H9 (cell line): ENCODE measurements at regions not wholly inside any gene's neighbourhood (a gene's known extent, or its start where the extent isn't known, plus 50 kb on each side); places are given as distances from the start of the nearest gene placed in this dataset.
"Not testable (repeated sequence)": the region's sequence is repeated elsewhere in the genome, so short reads cannot be mapped to it uniquely, and the experiment has no call there.

Experiments
- DNase-seq: peaks from one replicate; pipeline ENCODE4 v3.0.0-alpha.2; 2017
- H2AFZ ChIP-seq: one replicate; pipeline ENCODE4 v1.6.1; 2013; ENCODE audit warnings: mild to moderate bottlenecking, low read length, control low read depth, moderate library complexity
- H2AK5ac ChIP-seq: 2 replicates; pipeline ENCODE4 v1.6.1; 2013; ENCODE audit warnings: low read length, control low read depth, mixed read lengths; ENCODE audit not compliant: insufficient read length
- H2BK120ac ChIP-seq: one replicate; pipeline ENCODE4 v1.6.1; 2013; ENCODE audit warnings: low read depth, mild to moderate bottlenecking, low read length, control low read depth, inconsistent platforms; ENCODE audit not compliant: poor library complexity, severe bottlenecking
- H2BK12ac ChIP-seq: 2 replicates; pipeline ENCODE4 v1.6.1; 2013; ENCODE audit warnings: low read length, control low read depth, mixed read lengths, low read depth; ENCODE audit not compliant: insufficient read length
- H2BK15ac ChIP-seq: 2 replicates; pipeline ENCODE4 v1.6.1; 2013; ENCODE audit warnings: low read depth, low read length, control low read depth
- H2BK20ac ChIP-seq: one replicate; pipeline ENCODE4 v1.6.1; 2013; ENCODE audit warnings: low read depth, mild to moderate bottlenecking, low read length, control low read depth, inconsistent platforms; ENCODE audit not compliant: poor library complexity, severe bottlenecking
- H2BK5ac ChIP-seq: 2 replicates; pipeline ENCODE4 v1.6.1; 2013; ENCODE audit warnings: low read length, control low read depth, mixed read lengths; ENCODE audit not compliant: insufficient read length
- H3K14ac ChIP-seq: 2 replicates; pipeline ENCODE4 v1.6.1; 2013; ENCODE audit warnings: low read length, control low read depth; ENCODE audit not compliant: insufficient read depth
- H3K18ac ChIP-seq: 2 replicates; pipeline ENCODE4 v1.6.1; 2013; ENCODE audit warnings: low read depth, mild to moderate bottlenecking, mixed read lengths, low read length, control low read depth; ENCODE audit not compliant: insufficient read length
- H3K23ac ChIP-seq: 2 replicates; pipeline ENCODE4 v1.6.1; 2013; ENCODE audit warnings: low read length, control low read depth, mixed read lengths, low read depth; ENCODE audit not compliant: insufficient read length
- H3K23me2 ChIP-seq: 2 replicates; pipeline ENCODE4 v1.6.1; 2013; ENCODE audit warnings: low read depth, mild to moderate bottlenecking, mixed read lengths, low read length, control low read depth; ENCODE audit not compliant: insufficient read length, poor library complexity, severe bottlenecking
- H3K27ac ChIP-seq: 2 replicates; pipeline ENCODE4 v1.5.1; 2013; ENCODE audit warnings: low read length, control low read depth, mixed read lengths, low read depth; ENCODE audit not compliant: insufficient read length
- H3K27me3 ChIP-seq: 2 replicates; pipeline ENCODE4 v1.6.1; 2013; ENCODE audit warnings: low read length, control low read depth, inconsistent platforms; ENCODE audit not compliant: insufficient read depth
- H3K4ac ChIP-seq: 2 replicates; pipeline ENCODE4 v1.6.1; 2013; ENCODE audit warnings: low read depth, mild to moderate bottlenecking, control low read depth, inconsistent platforms, low read length, moderate library complexity
- H3K4me1 ChIP-seq: 2 replicates; pipeline ENCODE4 v1.6.1; 2013; ENCODE audit warnings: low read length, control low read depth, inconsistent platforms; ENCODE audit not compliant: insufficient read depth
- H3K4me2 ChIP-seq: 2 replicates; pipeline ENCODE4 v1.6.1; 2013; ENCODE audit warnings: low read length, control low read depth, mixed read lengths; ENCODE audit not compliant: insufficient read length, insufficient read depth
- H3K56ac ChIP-seq: 2 replicates; pipeline ENCODE4 v1.6.1; 2013; ENCODE audit warnings: low read depth, mild to moderate bottlenecking, mixed read lengths, low read length, control low read depth; ENCODE audit not compliant: insufficient read length
- H3K79me1 ChIP-seq: 2 replicates; pipeline ENCODE4 v1.6.1; 2013; ENCODE audit warnings: low read depth, mild to moderate bottlenecking, moderate library complexity, low read length, control low read depth, inconsistent platforms; ENCODE audit not compliant: insufficient read depth, poor library complexity, severe bottlenecking
- H3K79me2 ChIP-seq: 2 replicates; pipeline ENCODE4 v1.6.1; 2013; ENCODE audit warnings: low read length, control low read depth, inconsistent platforms; ENCODE audit not compliant: insufficient read depth
- H3K9ac ChIP-seq: 2 replicates; pipeline ENCODE4 v1.6.1; 2013; ENCODE audit warnings: low read length, control low read depth, mixed read lengths; ENCODE audit not compliant: insufficient read length; ENCODE audit errors: extremely low read depth
- H3K9me3 ChIP-seq: one replicate; pipeline ENCODE4 v1.6.1; 2013; ENCODE audit warnings: low read depth, low read length, inconsistent platforms; ENCODE audit not compliant: control insufficient read depth
- H3T11ph ChIP-seq: one replicate; pipeline ENCODE4 v1.6.1; 2013; ENCODE audit warnings: mild to moderate bottlenecking, low read length, control low read depth, inconsistent platforms
- H4K20me1 ChIP-seq: one replicate; pipeline ENCODE4 v1.6.1; 2013; ENCODE audit not compliant: control insufficient read depth, insufficient read length, insufficient read depth
- H4K5ac ChIP-seq: 2 replicates; pipeline ENCODE4 v1.6.1; 2013; ENCODE audit warnings: low read depth, mild to moderate bottlenecking, mixed read lengths, low read length, control low read depth; ENCODE audit not compliant: insufficient read length
- H4K8ac ChIP-seq: replicated peaks from 2 replicates; pipeline ENCODE4 v1.6.1; 2013; ENCODE audit warnings: low read length, control low read depth, mixed read lengths, low read depth; ENCODE audit not compliant: insufficient read length
- H4K91ac ChIP-seq: 2 replicates; pipeline ENCODE4 v1.6.1; 2013; ENCODE audit warnings: low read depth, mild to moderate bottlenecking, moderate library complexity, mixed read lengths, low read length, control low read depth; ENCODE audit not compliant: insufficient read length
- H3K27ac Mint-ChIP-seq, 3 experiments: 2 replicates in 2 of 3; 3 replicates in 1 of 3; pipeline ENCODE4 v1.8.0; 2020 to 2021; ENCODE audit warnings: mixed read lengths in 3 of 3, mild to moderate bottlenecking in 1 of 3, moderate library complexity in 1 of 3
- H3K27me3 Mint-ChIP-seq: 2 replicates; pipeline ENCODE4 v1.8.0; 2021; ENCODE audit warnings: low read depth, mild to moderate bottlenecking, moderate library complexity, mixed read lengths
- H3K36me3 Mint-ChIP-seq, 3 experiments: 2 replicates in 2 of 3; 3 replicates in 1 of 3; pipeline ENCODE4 v1.8.0; 2020 to 2021; ENCODE audit warnings: low read depth in 3 of 3, mixed read lengths in 3 of 3; ENCODE audit not compliant: insufficient read depth in 1 of 3
- H3K4me1 Mint-ChIP-seq, 2 experiments: 2 replicates each; pipeline ENCODE4 v1.8.0; 2020; ENCODE audit warnings: mixed read lengths in 2 of 2
- H3K4me3 Mint-ChIP-seq, 2 experiments: 2 replicates in 1 of 2; 3 replicates in 1 of 2; pipeline ENCODE4 v1.8.0; 2020 to 2021; ENCODE audit warnings: mild to moderate bottlenecking in 2 of 2, mixed read lengths in 2 of 2, moderate library complexity in 1 of 2
- H3K9me3 Mint-ChIP-seq, 2 experiments: 2 replicates in 1 of 2; 3 replicates in 1 of 2; pipeline ENCODE4 v1.8.0; 2020; ENCODE audit warnings: mild to moderate bottlenecking in 2 of 2, mixed read lengths in 2 of 2, moderate library complexity in 1 of 2
- WGBS: extraction: QIAGEN DNeasy Blood & Tissue Kit; methylation state at CpG from one replicate; pipeline ENCODE4 v1.1.7; 2013; ENCODE audit warnings: missing lambda C conversion rate, low lambda C conversion rate, mixed read lengths; ENCODE audit not compliant: insufficient read length; ENCODE audit errors: extremely low coverage; 5-methylcytosine and 5-hydroxymethylcytosine counted together

- H3K18ac ChIP-seq, H2BK5ac ChIP-seq, H3T11ph ChIP-seq, H3K27ac Mint-ChIP-seq, H3K9ac ChIP-seq, H2BK120ac ChIP-seq, H3K56ac ChIP-seq, H3K79me1 ChIP-seq, H4K20me1 ChIP-seq, H3K4me1 Mint-ChIP-seq, H2AFZ ChIP-seq, DNase-seq, H2BK15ac ChIP-seq, H3K4ac ChIP-seq, H3K4me2 ChIP-seq, H2AK5ac ChIP-seq, H3K4me3 Mint-ChIP-seq, H3K23me2 ChIP-seq, H2BK20ac ChIP-seq, H3K27ac ChIP-seq, H2BK12ac ChIP-seq, H3K27me3 Mint-ChIP-seq, H4K91ac ChIP-seq, H3K23ac ChIP-seq, H3K79me2 ChIP-seq, H4K5ac ChIP-seq, H3K27me3 ChIP-seq, H3K14ac ChIP-seq, H3K4me1 ChIP-seq, H4K8ac ChIP-seq: not testable (repeated sequence)
- no CpG with 5 or more reads among the region's 17 CpGs for WGBS
- H3K9me3 Mint-ChIP-seq: peaks cover 31 to 32% of the 10 kb centered on the region in 2 experiments
- peaks cover 12 to 26% (median 14%) of the 10 kb centered on the region in 3 experiments for H3K36me3 Mint-ChIP-seq
- H3K9me3 ChIP-seq: peaks cover 99% of the 10 kb centered on the region
Measured at GRCh38 chr21:9771466-9772347, 749.7 kb upstream of the TPTE start.
